ENCODE measurements at regions not wholly inside any gene's neighbourhood (a gene's known extent, or its start where the extent isn't known, plus 50 kb on each side); places are given as distances from the start of the nearest gene placed in this dataset.
"Not testable (repeated sequence)": the region's sequence is repeated elsewhere in the genome, so short reads cannot be mapped to it uniquely, and the experiment has no call there.

GRCh38 chr9:63912451-63912850 lies 1372.6 kb downstream of the FOXD4L5 start:
- not testable (repeated sequence) for DNase-seq

DNA sequence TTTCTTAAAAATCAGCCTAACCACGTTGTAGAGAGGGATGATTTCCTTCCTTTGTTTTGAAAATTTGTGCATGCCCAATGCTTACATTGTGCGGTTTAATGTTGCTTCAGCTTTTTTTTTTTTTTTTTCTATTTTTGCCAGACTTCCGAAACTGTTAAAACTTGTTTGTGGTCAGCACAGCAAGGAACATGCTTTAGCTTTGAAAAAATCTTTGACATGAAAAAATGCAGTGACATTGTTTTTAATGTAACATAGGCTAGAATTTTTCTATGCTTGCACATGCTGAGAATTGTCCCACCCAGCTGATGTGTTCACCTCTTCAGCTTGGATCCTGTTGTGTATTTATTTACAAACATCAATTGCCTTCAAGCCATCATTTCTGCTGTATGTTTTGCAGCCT lies 1375.9 kb downstream of the FOXD4L5 start:
- not testable (repeated sequence) for DNase-seq

DNA sequence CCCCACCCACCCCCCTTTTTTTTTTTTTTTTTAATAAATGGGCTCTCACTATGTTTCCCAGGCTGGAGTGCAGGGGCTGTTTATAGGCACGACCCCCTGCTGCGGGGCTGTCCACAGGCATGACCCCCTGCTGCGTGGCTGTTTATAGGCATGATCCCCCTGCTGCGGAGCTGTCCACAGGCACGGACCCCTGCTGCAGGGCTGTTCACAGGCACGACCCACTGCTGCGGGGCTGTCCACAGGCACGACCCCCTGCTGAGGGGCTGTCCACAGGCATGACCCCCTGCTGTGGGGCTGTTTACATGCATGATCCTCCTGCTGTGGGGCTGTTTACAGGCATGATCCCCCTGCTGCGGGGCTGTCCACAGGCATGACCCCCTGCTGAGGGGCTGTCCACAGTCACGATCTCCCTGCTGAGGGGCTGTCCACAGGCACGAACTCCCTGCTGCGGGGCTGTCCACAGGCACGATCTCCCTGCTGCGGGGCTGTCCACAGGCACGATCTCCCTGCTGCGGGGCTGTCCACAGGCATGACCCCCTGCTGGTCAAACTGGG lies 1385.3 kb downstream of the FOXD4L5 start:
- DNase-seq = not testable (repeated sequence)

DNA sequence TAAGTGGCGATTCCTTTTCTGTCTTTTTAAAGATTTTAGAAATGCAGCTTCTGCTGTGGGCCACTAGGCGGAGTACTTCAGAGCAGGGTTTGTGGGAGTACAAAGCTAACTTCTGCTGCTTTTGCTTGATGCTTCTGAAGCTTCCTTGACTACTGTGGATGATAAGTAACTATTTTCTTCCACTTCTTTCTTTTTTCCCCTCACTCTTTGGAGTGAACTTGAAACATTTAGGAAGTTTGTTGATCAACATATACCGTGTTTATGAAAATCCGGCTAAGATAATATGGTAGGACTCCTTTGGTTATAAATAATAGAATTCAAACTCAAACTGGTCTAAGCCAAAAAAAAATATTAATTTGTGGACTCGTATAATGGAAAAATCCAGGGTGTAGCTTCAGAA lies 1403.6 kb downstream of the FOXD4L5 start:
- DNase-seq = not testable (repeated sequence)

DNA sequence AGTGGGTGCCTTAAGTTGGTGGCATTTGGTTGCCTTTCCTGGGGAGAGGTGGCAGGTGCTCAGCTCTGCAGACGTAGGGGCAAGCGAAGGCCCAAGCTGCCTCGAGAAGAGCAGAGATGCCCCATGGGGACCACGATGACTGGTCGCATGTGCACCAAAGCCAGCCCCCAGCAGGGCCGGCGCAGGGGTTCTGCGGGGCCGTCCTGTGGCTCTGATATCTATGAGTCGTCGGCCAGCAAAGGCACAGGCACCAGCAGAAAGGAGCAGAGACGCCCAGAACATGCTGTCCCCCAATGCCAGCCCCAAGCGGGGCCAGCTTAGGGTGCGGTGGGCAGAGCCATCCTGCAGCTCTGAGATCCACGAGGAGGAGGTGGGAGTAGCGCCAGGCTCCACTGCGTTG lies 1408.6 kb downstream of the FOXD4L5 start:
- DNase-seq = not testable (repeated sequence)

- DNase-seq = no peak
Observed at GRCh38 chr9:63859475-63860215, 1425.4 kb downstream of the FOXD4L5 start.

DNA sequence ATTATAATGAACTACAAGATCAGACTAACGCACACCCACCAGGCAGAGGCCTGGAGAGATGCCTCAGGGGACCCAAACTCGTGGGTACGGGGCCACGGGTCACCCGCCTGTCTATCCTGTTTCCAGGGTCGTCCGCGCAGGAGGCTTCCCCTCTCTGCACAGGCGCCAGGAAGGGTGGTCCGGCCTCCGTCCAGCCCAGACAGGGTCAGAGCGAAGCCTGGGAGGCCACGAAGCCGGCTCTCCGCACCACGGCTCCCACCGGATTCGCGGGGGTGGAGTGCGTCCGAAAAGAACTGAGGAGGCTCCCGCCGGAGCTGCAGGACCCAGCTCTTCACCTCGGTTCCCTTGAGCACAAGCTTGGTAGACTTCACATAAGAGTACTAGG lies 1425.9 kb downstream of the FOXD4L5 start:
- not testable (repeated sequence) for DNase-seq

- not testable (repeated sequence) for DNase-seq
Observed at GRCh38 chr9:63853140-63853751, 1431.8 kb downstream of the FOXD4L5 start.

DNA sequence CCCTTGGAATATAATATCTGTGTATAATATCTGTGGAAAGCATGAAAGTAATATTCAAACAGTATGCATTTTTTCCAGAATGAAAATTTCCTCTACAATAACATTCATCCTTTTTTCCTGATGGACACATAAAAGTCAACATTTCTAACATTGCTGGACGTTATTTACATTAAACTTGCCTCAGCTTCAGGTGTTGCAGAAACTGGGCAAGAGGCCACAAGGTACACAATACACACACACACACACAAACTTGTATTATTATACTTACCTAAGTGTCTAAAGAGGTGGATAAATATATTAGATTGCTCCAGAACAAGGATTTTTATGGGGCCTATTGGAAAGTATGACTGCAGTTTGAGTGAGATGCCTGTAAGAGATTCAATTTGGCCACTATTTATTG lies 1460.2 kb downstream of the FOXD4L5 start:
- not testable (repeated sequence) for DNase-seq

DNA sequence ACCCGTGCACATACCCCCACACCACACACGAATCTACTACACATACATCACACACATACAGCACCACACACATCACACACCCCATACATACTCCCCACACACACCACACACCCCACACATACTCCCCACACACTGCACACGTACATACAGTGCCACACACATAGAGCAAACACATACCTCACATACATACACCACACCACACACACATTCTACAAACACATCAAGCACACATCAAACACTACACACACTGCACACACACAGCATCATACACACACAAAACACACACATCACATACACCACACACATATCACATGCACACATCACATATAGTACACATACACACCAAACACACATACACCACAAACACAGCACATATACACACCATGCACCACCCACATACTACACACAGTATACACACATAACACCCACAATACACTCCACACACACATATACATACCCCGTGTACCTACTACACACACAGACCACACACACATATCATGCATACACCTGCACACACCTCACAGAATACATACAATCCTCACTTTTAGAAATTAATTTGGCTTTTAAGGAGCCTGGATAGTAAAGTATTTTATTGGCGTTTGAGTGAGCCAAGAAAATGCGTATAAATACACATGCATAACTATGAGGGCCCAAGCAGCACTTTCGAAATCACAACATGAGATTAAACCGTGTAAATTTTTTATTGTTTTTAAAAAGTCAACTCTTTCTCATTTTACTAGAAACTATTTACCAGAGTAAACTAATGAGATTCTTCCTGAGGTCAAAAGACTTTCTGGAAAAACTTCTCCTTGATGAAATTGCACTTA lies 1461.4 kb downstream of the FOXD4L5 start:
- not testable (repeated sequence) for DNase-seq

DNA sequence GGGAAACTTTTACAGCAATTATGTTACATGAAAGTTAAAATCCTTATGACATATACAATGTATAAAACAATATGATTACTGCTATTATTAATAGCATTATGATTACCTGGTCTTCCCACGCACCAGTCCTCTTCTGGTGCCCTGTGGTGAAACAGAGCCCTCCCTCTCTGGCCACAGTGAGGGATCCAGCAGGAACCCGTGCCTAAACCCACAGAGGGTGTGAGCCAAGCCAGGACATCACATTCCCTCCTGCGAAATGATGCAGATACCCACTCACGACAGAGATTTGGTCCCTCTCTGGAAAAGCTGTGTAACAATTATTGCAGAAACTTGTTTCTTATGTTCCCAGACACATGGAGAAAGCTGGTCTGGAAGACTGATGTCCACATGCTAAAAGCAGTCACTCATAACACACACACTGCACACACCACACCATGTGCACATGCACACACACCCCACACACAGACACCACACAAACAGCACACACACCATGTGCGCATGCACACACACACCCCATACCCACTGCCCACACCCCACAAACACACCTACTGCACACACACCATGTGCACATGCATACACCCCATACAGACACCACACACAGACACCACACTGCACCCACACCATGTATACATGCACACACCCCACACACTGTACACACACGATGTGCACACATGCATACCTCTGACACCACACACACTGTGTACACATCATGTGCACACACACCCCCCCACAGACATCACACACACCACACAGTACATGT lies 1462.2 kb downstream of the FOXD4L5 start:
- not testable (repeated sequence) for DNase-seq

DNA sequence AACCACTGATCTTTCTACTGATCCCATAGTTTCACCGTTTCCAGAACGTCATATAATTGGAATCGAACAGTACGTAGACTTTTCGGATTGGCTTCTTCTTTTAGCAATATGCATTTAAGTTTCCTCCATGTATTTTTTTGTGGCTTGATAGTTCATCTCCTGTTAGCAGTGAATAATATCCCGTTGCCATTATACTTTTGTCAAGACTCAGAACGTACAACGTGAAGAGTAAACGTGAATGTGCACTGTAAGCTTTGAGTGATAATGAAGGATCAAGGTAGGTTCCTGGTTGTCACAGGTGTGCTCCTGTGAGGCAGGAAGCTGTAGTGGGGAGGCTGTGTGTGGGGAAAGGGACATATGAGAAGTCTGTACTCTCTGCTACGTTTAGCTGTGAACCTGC lies 1463.7 kb downstream of the FOXD4L5 start:
- not testable (repeated sequence) for DNase-seq

- not testable (repeated sequence) for DNase-seq
Observed at GRCh38 chr9:63820882-63821281, 1464.1 kb downstream of the FOXD4L5 start.

- not testable (repeated sequence) for DNase-seq
Observed at GRCh38 chr9:63820383-63820782, 1464.6 kb downstream of the FOXD4L5 start.

DNA sequence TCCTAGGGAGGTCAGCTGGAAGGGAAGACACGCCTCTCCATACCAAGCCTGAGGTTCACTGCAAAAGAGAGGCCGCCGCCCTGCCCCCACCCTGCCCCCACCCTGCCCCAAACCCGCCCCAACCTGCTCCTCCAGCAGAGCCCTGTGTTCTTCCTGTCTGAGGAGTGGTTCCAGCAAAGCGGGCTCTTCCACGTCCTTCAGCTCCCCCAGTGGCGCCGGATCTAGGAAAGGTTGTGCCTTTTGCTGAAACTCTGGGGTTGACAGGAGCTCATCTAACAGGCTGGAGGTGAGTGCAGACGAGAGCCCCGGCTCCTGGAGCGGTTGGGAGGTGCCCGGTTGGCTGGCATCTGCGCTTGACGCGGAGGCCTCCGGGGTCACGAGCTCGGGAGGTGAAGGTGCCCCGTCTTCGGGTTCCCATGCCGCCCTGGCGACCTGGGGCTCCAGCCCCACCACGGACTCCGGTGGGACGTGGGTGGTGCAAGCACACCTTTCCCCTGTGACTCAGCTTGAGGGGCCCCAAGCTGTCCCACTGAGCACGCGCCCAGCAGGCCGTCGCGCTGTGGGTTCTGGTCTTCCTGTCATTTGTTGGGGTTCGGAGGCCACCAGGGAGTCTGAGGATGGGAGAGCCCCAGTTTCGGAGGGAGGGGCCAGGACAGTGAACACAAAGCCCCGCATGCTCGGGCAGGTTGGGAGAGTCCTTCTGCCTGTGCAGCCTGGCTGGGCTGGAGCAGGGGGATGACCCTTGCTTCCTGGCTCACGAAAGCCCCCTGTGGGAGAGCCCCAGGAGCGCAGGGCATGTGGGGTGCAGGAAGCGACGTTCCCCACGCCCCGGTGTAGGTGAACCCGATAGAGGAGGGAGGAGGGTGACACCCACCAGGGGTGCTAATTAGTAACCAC lies 1467.1 kb downstream of the FOXD4L5 start:
- DNase-seq = no peak

GRCh38 chr9:63816751-63817621 lies 1468.0 kb downstream of the FOXD4L5 start:
- no peak for DNase-seq

- DNase-seq = not testable (repeated sequence)
Observed at GRCh38 chr9:63814970-63815669, 1469.9 kb downstream of the FOXD4L5 start.

DNA sequence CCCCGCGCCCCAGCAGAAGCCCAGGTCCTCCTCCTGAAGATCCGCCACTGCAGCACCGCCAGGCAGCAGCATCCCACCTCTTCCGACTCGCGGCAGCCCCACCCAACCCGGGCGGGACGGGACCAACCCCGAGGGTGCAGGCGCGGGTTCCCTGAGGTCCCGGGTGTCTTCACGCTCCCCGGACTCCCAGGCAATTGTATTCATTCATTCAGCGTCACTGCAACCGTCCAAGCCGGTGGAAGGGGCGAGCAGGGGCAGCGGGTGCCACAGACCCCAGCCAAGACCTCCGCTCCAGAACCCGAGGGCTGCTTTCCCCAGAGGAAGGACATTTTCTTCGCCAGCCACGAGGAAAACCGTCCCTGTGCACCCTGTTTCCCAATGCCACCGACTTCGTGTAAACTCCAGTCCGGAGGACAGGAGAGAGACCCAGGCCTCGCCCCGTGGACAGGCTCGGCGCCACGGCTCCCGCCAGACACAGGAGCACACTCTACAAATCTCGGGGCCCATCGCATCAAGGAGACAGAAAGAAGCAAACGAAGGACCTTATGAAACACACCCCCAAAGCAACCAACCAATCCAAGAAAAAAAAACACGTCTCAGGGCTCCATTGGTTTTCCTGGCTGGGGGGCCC lies 1471.5 kb downstream of the FOXD4L5 start:
- not testable (repeated sequence) for DNase-seq

DNA sequence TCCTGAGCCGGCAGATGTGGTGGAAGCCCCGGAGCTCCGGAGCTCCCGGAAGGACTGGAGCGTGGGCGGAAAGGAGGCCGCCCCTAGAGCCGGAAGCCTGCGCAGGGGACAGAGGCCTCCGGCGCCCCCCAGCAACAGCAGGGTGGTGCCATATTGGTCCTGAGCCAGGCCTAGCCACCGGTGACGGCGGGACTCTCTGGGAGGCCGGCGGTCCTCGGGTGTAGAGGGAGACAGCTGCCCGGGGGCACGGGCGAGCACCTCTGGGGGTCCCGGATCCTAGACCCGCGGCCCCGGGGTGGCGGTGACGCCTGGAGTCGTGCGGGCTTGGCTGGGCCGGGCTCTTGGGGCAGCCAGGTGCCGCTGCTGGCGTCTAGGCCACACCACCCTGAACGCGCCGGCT lies 1472.2 kb downstream of the FOXD4L5 start:
- not testable (repeated sequence) for DNase-seq

Measured in effector CD8-positive, alpha-beta T cell (primary cell).